PC-9 (cell line): ENCODE measurements at regions not wholly inside any gene's neighbourhood (a gene's known extent, or its start where the extent isn't known, plus 50 kb on each side); places are given as distances from the start of the nearest gene placed in this dataset.

ENCODE experiments used
- BruUV-seq: library from RNA; stranded (reverse); fragments of 400-500 nt; replicated peaks from 2 replicates; lab custom pipeline; 2021; lab: Mats Ljungman, UMichigan
- CTCF ChIA-PET: fragments of 300-600 bp; sonication (Branson Sonifier 250); formaldehyde crosslinking; loops from one replicate; lab custom pipeline; 2022; ENCODE audit warnings: antibody characterized with exemption; lab: Charles Lee
- POLR2A ChIA-PET: fragments of 300-600 bp; sonication (Branson Sonifier 250); formaldehyde crosslinking; loops from one replicate; lab custom pipeline; 2022; ENCODE audit warnings: antibody characterized with exemption; ENCODE audit not compliant: unreplicated experiment; lab: Charles Lee
- DNase-seq, 2 experiments: peaks; one replicate each; pipeline versions ENCODE4 v3.0.0 to v3.0.0-alpha.2; 2015 to 2022; ENCODE audit warnings: mixed read lengths in 1 of 2
- H2AFZ ChIP-seq: fragments of 200-600 bp; sonication (generic); 2 replicates; pipeline ENCODE4 v1.8.1; 2017; ENCODE audit warnings: antibody characterized with exemption
- H3F3A ChIP-seq: fragments of 200-600 bp; sonication (generic); 2 replicates; pipeline ENCODE4 v1.8.1; 2017; ENCODE audit warnings: antibody characterized with exemption, mild to moderate bottlenecking, low read depth; ENCODE audit not compliant: insufficient read depth
- H3K27ac ChIP-seq: fragments of 200-600 bp; sonication (generic); 2 replicates; pipeline ENCODE4 v1.6.1; 2016; ENCODE audit warnings: mixed run types
- H3K27me3 ChIP-seq: fragments of 200-600 bp; sonication (generic); 2 replicates; pipeline ENCODE4 v1.6.1; 2016; ENCODE audit warnings: low read depth, mixed run types; ENCODE audit not compliant: insufficient read depth
- H3K36me3 ChIP-seq: fragments of 200-600 bp; sonication (generic); 2 replicates; pipeline ENCODE4 v1.6.1; 2016; ENCODE audit warnings: low read depth, mixed run types
- H3K4me1 ChIP-seq: fragments of 200-600 bp; sonication (generic); replicated peaks from 2 replicates; pipeline ENCODE4 v1.6.1; 2016; ENCODE audit warnings: mixed run types; ENCODE audit not compliant: insufficient read depth
- H3K4me2 ChIP-seq: fragments of 200-600 bp; sonication (generic); 2 replicates; pipeline ENCODE4 v1.6.1; 2017; ENCODE audit warnings: mixed run types
- H3K4me3 ChIP-seq: fragments of 200-600 bp; sonication (generic); 2 replicates; pipeline ENCODE4 v1.6.1; 2016; ENCODE audit warnings: mixed run types
- H3K79me2 ChIP-seq: fragments of 200-600 bp; sonication (generic); 2 replicates; pipeline ENCODE4 v1.6.1; 2017; ENCODE audit warnings: low read depth, mixed run types
- H3K9me2 ChIP-seq: fragments of 200-600 bp; sonication (generic); 2 replicates; pipeline ENCODE4 v1.8.1; 2017; ENCODE audit warnings: mild to moderate bottlenecking; ENCODE audit not compliant: insufficient read depth
- H3K9me3 ChIP-seq: fragments of 200-600 bp; sonication (generic); 2 replicates; pipeline ENCODE4 v1.8.1; 2016; ENCODE audit warnings: low read depth; ENCODE audit not compliant: insufficient read depth
- H4K20me1 ChIP-seq: fragments of 200-600 bp; sonication (generic); 2 replicates; pipeline ENCODE4 v1.8.1; 2017; ENCODE audit not compliant: insufficient read depth
- CTCF ChIP-seq: fragments of 200-600 bp; sonication (generic); conservative IDR thresholded peaks from 2 replicates; pipeline ENCODE4 v1.6.1; 2017; ENCODE audit warnings: mixed run types, antibody characterized with exemption, mild to moderate bottlenecking, moderate library complexity
- EZH2 ChIP-seq: fragments of 200-600 bp; sonication (generic); IDR thresholded peaks from 2 replicates; pipeline ENCODE4 v1.8.0; 2017; ENCODE audit warnings: antibody characterized with exemption, low read depth
- intact Hi-C: fragments of 100-400 bp; cut with micrococcal nuclease; formaldehyde crosslinking; loops from one replicate; pipeline ENCODE4 v1.10.0; 2022; ENCODE audit not compliant: unreplicated experiment

- no peaks in the 10 kb centered on the region for H3K27me3 ChIP-seq
- CTCF ChIA-PET: no interaction called here
- no peaks in the 10 kb centered on the region for H3K79me2 ChIP-seq
- no peaks in the 10 kb centered on the region for H3K9me2 ChIP-seq
- peaks cover 5% of the 10 kb centered on the region for H3K9me3 ChIP-seq
- no peak overlapping the region for H2AFZ ChIP-seq
- H3K4me1 ChIP-seq: peaks cover 44% of the 10 kb centered on the region
- POLR2A ChIA-PET: no interaction called here
- DNase-seq: peak in 1 of 2 experiments; percentile 59
- no peaks in the 10 kb centered on the region for H3K36me3 ChIP-seq
- no peak for TF ChIP-seq CTCF
- TF ChIP-seq EZH2: no peak
- H3F3A ChIP-seq: peaks cover 41% of the 10 kb centered on the region
- no peak overlapping the region for H3K4me3 ChIP-seq
- H3K4me2 ChIP-seq: no peak overlapping the region
- no TSS peak for BruUV-seq
- no peaks in the 10 kb centered on the region for H4K20me1 ChIP-seq
- peak overlapping the region; percentile 89 for H3K27ac ChIP-seq
- intact Hi-C loops: loop anchor here (2.0 to 10.0 kb wide), 4 partner anchors 48 to 1355 kb away; partner anchors contain the start of gene SLC44A1
Measured at GRCh38 chr9:105069696-105070095, 141.7 kb upstream of the ABCA1 start.

DNA sequence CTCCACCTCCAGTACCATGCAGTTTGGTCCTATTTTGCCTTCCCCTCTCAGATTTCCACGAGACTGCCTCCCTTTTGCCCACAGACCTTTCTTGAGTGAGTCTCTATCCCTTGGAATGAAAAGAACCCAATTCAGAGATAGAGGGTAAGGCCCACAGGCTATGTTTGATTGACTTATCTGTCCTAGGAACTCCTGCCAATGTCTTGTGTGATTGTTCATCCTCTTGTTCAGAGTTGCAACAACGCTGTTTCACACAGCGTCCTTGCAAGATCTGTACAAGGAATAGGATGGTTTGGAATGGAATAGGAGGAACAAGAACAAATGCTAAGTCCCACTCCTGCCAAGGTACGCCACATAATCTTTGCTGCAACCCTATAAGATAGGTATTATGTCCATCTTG lies 142.2 kb upstream of the ABCA1 start:
- Histone ChIP-seq H3K27ac (peak overlapping the region; percentile 89), H3K36me3 (no peaks in the 10 kb centered on the region), H3K79me2 (no peaks in the 10 kb centered on the region), H3K27me3 (no peaks in the 10 kb centered on the region), H3K4me3 (no peak overlapping the region), H4K20me1 (no peaks in the 10 kb centered on the region), H2AFZ (no peak overlapping the region), H3K9me3 (peaks cover 5% of the 10 kb centered on the region), H3F3A (peaks cover 37% of the 10 kb centered on the region), H3K4me2 (no peak overlapping the region), H3K9me2 (no peaks in the 10 kb centered on the region), H3K4me1 (peaks cover 39% of the 10 kb centered on the region)
- intact Hi-C loops: loop anchor here (2.0 to 5.0 kb wide), 2 partner anchors 47 to 175 kb away; partner anchors contain the start of gene SLC44A1
- TF ChIP-seq CTCF (no peak), EZH2 (no peak)
- no TSS peak for BruUV-seq
- ChIA-PET CTCF (no interaction called here), POLR2A (no interaction called here)
- no peak for DNase-seq

DNA sequence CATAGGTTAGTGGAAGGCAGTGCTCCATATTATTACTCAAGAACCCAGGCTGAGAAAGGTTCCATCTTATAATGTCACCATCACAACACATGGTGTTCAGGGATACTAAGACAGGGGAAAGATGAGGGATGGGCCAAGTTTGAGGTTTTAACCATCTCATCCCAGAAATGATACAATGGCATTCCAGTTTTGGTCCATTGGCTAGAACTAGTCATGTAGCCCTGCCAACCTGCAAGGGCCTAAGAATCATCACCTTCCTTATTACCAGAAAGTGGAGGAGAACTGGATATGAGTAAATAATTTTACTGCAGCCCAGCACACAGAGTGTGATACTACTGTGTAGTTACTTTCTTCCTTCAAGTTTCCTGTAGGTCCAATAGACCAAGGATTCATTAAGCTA lies 144.5 kb upstream of the ABCA1 start:
- Histone ChIP-seq H4K20me1 (no peaks in the 10 kb centered on the region), H3K27me3 (no peaks in the 10 kb centered on the region), H3K9me3 (peaks cover 5% of the 10 kb centered on the region), H3K4me2 (no peak overlapping the region), H3K36me3 (no peaks in the 10 kb centered on the region), H3K4me1 (peaks cover 33% of the 10 kb centered on the region), H3K79me2 (no peaks in the 10 kb centered on the region), H3K4me3 (no peak overlapping the region), H3K27ac (peak overlapping the region; percentile 89), H3F3A (peaks cover 29% of the 10 kb centered on the region), H2AFZ (no peak overlapping the region), H3K9me2 (no peaks in the 10 kb centered on the region)
- BruUV-seq: no TSS peak
- intact Hi-C loops: loop anchor here (5.0 kb wide), 1 partner anchor 45 kb away; no protein-coding TSS in a partner anchor
- ChIA-PET POLR2A (interaction anchor here (0.6 kb wide), 1 partner anchor 79 kb away, joined by 3 read pairs; no protein-coding TSS in a partner anchor), CTCF (no interaction called here)
- DNase-seq: no peak
- TF ChIP-seq CTCF (no peak), EZH2 (no peak)
